GM12865 (cell line): ENCODE measurements at regions not wholly inside any gene's neighbourhood (a gene's known extent, or its start where the extent isn't known, plus 50 kb on each side); places are given as distances from the start of the nearest gene placed in this dataset.

Experiments used
- DNase-seq: peaks from one replicate; pipeline ENCODE4 v3.0.0; 2010; ENCODE audit warnings: low read depth
- H3K4me3 ChIP-seq: 2 replicates; pipeline ENCODE4 v1.5.1; 2011; ENCODE audit warnings: mild to moderate bottlenecking, low read depth, low read length, control low read depth
- CTCF ChIP-seq: IDR thresholded peaks from 2 replicates; pipeline ENCODE4 v1.5.1; 2011; ENCODE audit warnings: low read length, control low read depth, low read depth, inconsistent platforms; ENCODE audit not compliant: insufficient read depth; ENCODE audit errors: missing control alignments

GRCh38 chr2:122858813-122859212, 1103.4 kb downstream of the TSN start:
- no peak for TF ChIP-seq CTCF

GRCh38 chr2:122859260-122859659, 1103.8 kb downstream of the TSN start:
- TF ChIP-seq CTCF: no peak
- no peak overlapping the region for H3K4me3 ChIP-seq
- no peak for DNase-seq

More at GRCh38 chr2:122858813-122859212, 1103.4 kb downstream of the TSN start:
- H3K4me3 ChIP-seq: no peak overlapping the region
- DNase-seq: no peak

GRCh38 chr2:122863532-122863931, 1108.1 kb downstream of the TSN start:
- H3K4me3 ChIP-seq: no peak overlapping the region
- peak; percentile 39 for DNase-seq
- TF ChIP-seq CTCF: no peak

- TF ChIP-seq CTCF: no peak
- no peak for DNase-seq
Measured at GRCh38 chr2:122864728-122865127, 1109.3 kb downstream of the TSN start.

GRCh38 chr2:122866095-122866494, 1110.6 kb downstream of the TSN start:
- DNase-seq: no peak
- TF ChIP-seq CTCF: no peak
- no peak overlapping the region for H3K4me3 ChIP-seq

More at GRCh38 chr2:122864728-122865127, 1109.3 kb downstream of the TSN start:
- no peak overlapping the region for H3K4me3 ChIP-seq

- no peak overlapping the region for H3K4me3 ChIP-seq
- no peak for TF ChIP-seq CTCF
- DNase-seq: no peak
Measured at GRCh38 chr2:122867941-122868340, 1112.5 kb downstream of the TSN start.

GRCh38 chr2:122868646-122869275, 1113.3 kb downstream of the TSN start:
- H3K4me3 ChIP-seq: no peak overlapping the region
- no peak for TF ChIP-seq CTCF
- no peak for DNase-seq
